CD4-positive, alpha-beta T cell (primary cell): ENCODE measurements at regions not wholly inside any gene's neighbourhood (a gene's known extent, or its start where the extent isn't known, plus 50 kb on each side); places are given as distances from the start of the nearest gene placed in this dataset.
A peak's percentile ranks its signal among the peaks of the same experiment; 100 is the strongest.

ENCODE experiments used
- ATAC-seq: fragments of 200-7000 bp; cut with Tn5 transposase; one replicate; pipeline ENCODE4 v1.10.0; 2022; ENCODE audit warnings: mild to moderate bottlenecking; ENCODE audit not compliant: poor library complexity
- CTCF ChIA-PET: fragments of 350-600 bp; sonication (Branson Sonifier 250); formaldehyde crosslinking; loops from one replicate; lab custom pipeline; 2021; ENCODE audit warnings: antibody characterized with exemption, inconsistent platforms; lab: Charles Lee
- POLR2A ChIA-PET: fragments of 350-600 bp; sonication (Branson Sonifier 250); formaldehyde crosslinking; loops from one replicate; lab custom pipeline; 2021; ENCODE audit warnings: antibody characterized with exemption, inconsistent platforms; lab: Charles Lee
- DNase-seq, 14 experiments: peaks; one replicate each; pipeline ENCODE4 v3.0.0-alpha.2; 2013 to 2020; ENCODE audit warnings: mixed read lengths in 2 of 14
- H3K27ac ChIP-seq, 2 donors: one replicate each; pipeline versions ENCODE4 v1.5.1 to v1.7.0; 2013; ENCODE audit warnings: low read length in 2 of 2, low read depth in 1 of 2, mild to moderate bottlenecking in 1 of 2
- H3K27me3 ChIP-seq, 2 experiments: 1 replicate in 1 of 2; 2 replicates in 1 of 2; pipeline versions ENCODE4 v1.6.1 to v1.7.0; 2013; ENCODE audit warnings: low read length in 2 of 2, control low read depth in 1 of 2, mild to moderate bottlenecking in 1 of 2, moderate library complexity in 1 of 2; ENCODE audit not compliant: insufficient read depth in 2 of 2, control insufficient read depth in 1 of 2
- H3K36me3 ChIP-seq: one replicate; pipeline ENCODE4 v1.6.1; 2013; ENCODE audit warnings: low read length, control low read depth; ENCODE audit not compliant: insufficient read depth
- H3K4me1 ChIP-seq: one replicate; pipeline ENCODE4 v1.6.1; 2013; ENCODE audit warnings: low read length, control low read depth; ENCODE audit not compliant: insufficient read depth
- H3K4me3 ChIP-seq: one replicate; pipeline ENCODE4 v1.5.1; 2013; ENCODE audit warnings: mild to moderate bottlenecking, low read length, moderate library complexity
- H3K9me3 ChIP-seq, 2 experiments: 1 replicate in 1 of 2; 2 replicates in 1 of 2; pipeline versions ENCODE4 v1.6.1 to v1.7.0; 2013; ENCODE audit warnings: low read length in 2 of 2, mild to moderate bottlenecking in 2 of 2, control low read depth in 1 of 2, moderate library complexity in 1 of 2; ENCODE audit not compliant: control insufficient read depth in 1 of 2, insufficient read depth in 1 of 2
- H3K27ac Mint-ChIP-seq: one replicate; pipeline ENCODE4 v1.8.0; 2020; ENCODE audit warnings: mixed read lengths
- H3K27me3 Mint-ChIP-seq: one replicate; pipeline ENCODE4 v1.8.0; 2021; ENCODE audit warnings: mixed read lengths
- H3K36me3 Mint-ChIP-seq: one replicate; pipeline ENCODE4 v1.8.0; 2021; ENCODE audit warnings: low read depth, mixed read lengths
- H3K4me1 Mint-ChIP-seq: one replicate; pipeline ENCODE4 v1.8.0; 2021; ENCODE audit warnings: low read depth, mixed read lengths
- H3K4me3 Mint-ChIP-seq: one replicate; pipeline ENCODE4 v1.8.0; 2020; ENCODE audit warnings: mild to moderate bottlenecking, mixed read lengths
- H3K9me3 Mint-ChIP-seq: one replicate; pipeline ENCODE4 v1.8.0; 2020; ENCODE audit warnings: mixed read lengths
- CTCF ChIP-seq: fragments of 200-600 bp; IDR thresholded peaks from one replicate; pipeline ENCODE4 v1.8.0; 2022; ENCODE audit warnings: antibody characterized with exemption, mild to moderate bottlenecking
- intact Hi-C, 2 experiments: fragments of 100-400 bp; cut with DNase I in 1 of 2; cut with micrococcal nuclease in 1 of 2; formaldehyde crosslinking; loops; one replicate each; pipeline versions ENCODE4 v1.15.1 to v1.9.0; 2023 to 2025; cut with DNase I, micrococcal nuclease

GRCh38 chr1:229953736-229954326, 113.2 kb upstream of the GALNT2 start:
- CTCF ChIA-PET, result no interaction called here
- no peak for TF ChIP-seq CTCF
- Histone ChIP-seq H3K27ac (no peak overlapping the region), H3K27me3 (no peaks in the 10 kb centered on the region), H3K4me3 (no peak overlapping the region), H3K4me1 (no peaks in the 10 kb centered on the region), H3K36me3 (no peaks in the 10 kb centered on the region), H3K9me3 (no peaks in the 10 kb centered on the region)
- H3K9me3 Mint-ChIP-seq, result no peaks in the 10 kb centered on the region
- no peaks in the 10 kb centered on the region for H3K36me3 Mint-ChIP-seq
- POLR2A ChIA-PET, result no interaction called here
- peaks cover 16% of the 10 kb centered on the region for H3K4me1 Mint-ChIP-seq
- intact Hi-C loops, result no loop called here
- no peak overlapping the region for H3K27ac Mint-ChIP-seq
- no peak for ATAC-seq
- H3K27me3 Mint-ChIP-seq, result no peaks in the 10 kb centered on the region
- DNase-seq, result peak in 2 of 14 experiments; percentile 10 to 59
- peak overlapping the region; percentile 61 for H3K4me3 Mint-ChIP-seq

- Histone ChIP-seq H3K36me3 (no peaks in the 10 kb centered on the region), H3K27me3 (peaks cover 0 to 18% of the 10 kb centered on the region in 2 experiments), H3K4me1 (no peaks in the 10 kb centered on the region), H3K4me3 (no peak overlapping the region), H3K27ac (no peak overlapping the region), H3K9me3 (no peaks in the 10 kb centered on the region)
- ChIA-PET CTCF (no interaction called here), POLR2A (no interaction called here)
- H3K9me3 Mint-ChIP-seq, result no peaks in the 10 kb centered on the region
- no peak overlapping the region for H3K27ac Mint-ChIP-seq
- H3K4me3 Mint-ChIP-seq, result no peak overlapping the region
- H3K36me3 Mint-ChIP-seq, result no peaks in the 10 kb centered on the region
- ATAC-seq, result no peak
- peaks cover 48% of the 10 kb centered on the region for H3K27me3 Mint-ChIP-seq
- no peak for DNase-seq
- TF ChIP-seq CTCF, result no peak
- intact Hi-C loops, result no loop called here
- no peaks in the 10 kb centered on the region for H3K4me1 Mint-ChIP-seq
Observed at GRCh38 chr1:229964281-229964680, 102.8 kb upstream of the GALNT2 start.

- Mint-ChIP-seq H3K27me3 (peaks cover 12% of the 10 kb centered on the region), H3K27ac (no peak overlapping the region), H3K4me1 (peaks cover 8% of the 10 kb centered on the region), H3K9me3 (peaks cover 5% of the 10 kb centered on the region), H3K36me3 (no peaks in the 10 kb centered on the region), H3K4me3 (no peak overlapping the region)
- Histone ChIP-seq H3K4me3 (no peak overlapping the region), H3K36me3 (no peaks in the 10 kb centered on the region), H3K9me3 (no peaks in the 10 kb centered on the region), H3K27ac (no peak overlapping the region), H3K27me3 (peaks cover 0 to 6% of the 10 kb centered on the region in 2 experiments), H3K4me1 (no peaks in the 10 kb centered on the region)
- intact Hi-C loops, result no loop called here
- DNase-seq, result no peak
- ChIA-PET CTCF (no interaction called here), POLR2A (no interaction called here)
- TF ChIP-seq CTCF, result no peak
- no peak for ATAC-seq
Observed at GRCh38 chr1:229970714-229971113, 96.3 kb upstream of the GALNT2 start.
